GM12872 (cell line): ENCODE measurements at regions not wholly inside any gene's neighbourhood (a gene's known extent, or its start where the extent isn't known, plus 50 kb on each side); places are given as distances from the start of the nearest gene placed in this dataset.

ENCODE experiments used
- CTCF ChIP-seq: IDR thresholded peaks from 3 replicates; pipeline ENCODE4 v1.5.1; 2011; ENCODE audit warnings: low read depth, mild to moderate bottlenecking, low read length, moderate library complexity; ENCODE audit not compliant: insufficient read depth

- no peak for TF ChIP-seq CTCF
These were observed 558.2 kb upstream of the DIPK2B start for GRCh38 chrX:45758738-45759397.

GRCh38 chrX:45758319-45758718, 557.6 kb upstream of the DIPK2B start:
- no peak for TF ChIP-seq CTCF

GRCh38 chrX:45757272-45757671, 556.6 kb upstream of the DIPK2B start:
- TF ChIP-seq CTCF, result no peak

GRCh38 chrX:45756557-45756956, 555.9 kb upstream of the DIPK2B start:
- TF ChIP-seq CTCF, result no peak

GRCh38 chrX:45755703-45756102, 555.0 kb upstream of the DIPK2B start:
- no peak for TF ChIP-seq CTCF

- no peak for TF ChIP-seq CTCF
These were observed 550.5 kb upstream of the DIPK2B start for GRCh38 chrX:45751156-45751555.

GRCh38 chrX:45750639-45751038, 550.0 kb upstream of the DIPK2B start:
- TF ChIP-seq CTCF, result no peak

GRCh38 chrX:45749375-45749774, 548.7 kb upstream of the DIPK2B start:
- TF ChIP-seq CTCF, result 0 out of 3 replicates have a peak, but pooled peaks have one; percentile 13
